IPS DF 4.7 (cell line): ENCODE measurements at regions not wholly inside any gene's neighbourhood (a gene's known extent, or its start where the extent isn't known, plus 50 kb on each side); places are given as distances from the start of the nearest gene placed in this dataset.

Experiments
- DNase-seq: peaks from one replicate; pipeline ENCODE4 v3.0.0-alpha.2; 2013; ENCODE audit warnings: low spot score; ENCODE audit errors: extremely low read depth

DNA sequence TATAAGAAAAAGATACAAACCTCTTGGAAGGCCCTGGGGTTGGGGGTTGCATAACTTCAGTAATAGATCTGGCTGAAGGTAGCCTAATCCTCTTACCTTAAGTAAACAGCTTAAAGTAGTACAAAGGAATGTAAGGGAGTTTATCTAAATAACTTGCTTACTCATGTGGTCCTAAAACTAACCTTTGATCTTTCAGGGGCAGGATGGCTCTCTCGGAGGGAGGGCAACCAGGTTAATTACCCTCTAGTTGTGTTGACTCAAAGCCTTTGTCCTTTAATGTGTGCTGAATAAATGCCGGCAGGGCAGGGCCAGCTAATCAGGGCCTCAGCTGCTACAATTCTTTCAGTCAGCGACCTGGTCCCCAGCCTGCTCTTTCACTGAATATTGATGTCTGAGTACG, 822.0 kb upstream of the SLIT2 start:
- DNase-seq = peak; percentile 53

DNA sequence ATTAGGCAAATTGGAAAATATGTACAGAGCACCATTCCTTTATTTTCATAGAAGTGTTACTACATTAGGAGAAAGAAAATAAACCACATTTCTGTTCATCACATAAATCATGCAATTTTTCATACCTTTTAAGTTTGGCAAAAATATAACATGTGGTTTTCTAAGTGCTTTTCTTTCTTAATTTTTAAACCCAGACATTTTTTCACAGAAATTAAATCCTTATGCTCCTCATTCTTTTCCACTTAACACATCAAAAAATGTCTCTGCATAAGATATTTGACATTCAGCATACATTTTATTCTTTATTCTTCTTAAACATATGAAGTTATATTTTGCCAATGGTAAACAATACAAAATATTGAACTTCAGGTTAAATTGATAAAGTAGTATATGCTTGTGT, 826.6 kb upstream of the SLIT2 start:
- no peak for DNase-seq

DNA sequence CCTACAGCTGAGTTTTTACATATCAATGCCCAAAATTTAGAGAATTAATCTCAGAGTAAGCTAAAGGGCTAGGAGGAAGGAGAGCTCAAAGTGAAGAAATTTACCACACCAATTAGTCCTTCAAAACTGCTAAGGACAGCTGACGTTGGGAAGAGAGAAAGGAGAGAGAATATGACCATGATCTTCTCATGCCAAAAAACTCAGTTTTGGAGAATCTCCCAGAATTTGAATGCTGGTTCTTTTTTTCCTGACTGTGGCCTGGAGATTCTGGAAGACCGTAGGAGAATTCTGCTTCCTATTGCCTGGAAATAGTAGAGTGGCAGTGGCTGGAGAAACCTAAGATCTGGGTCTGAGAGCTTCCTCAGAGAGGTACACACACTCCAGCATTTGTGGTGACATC, 834.4 kb upstream of the SLIT2 start:
- no peak for DNase-seq

DNA sequence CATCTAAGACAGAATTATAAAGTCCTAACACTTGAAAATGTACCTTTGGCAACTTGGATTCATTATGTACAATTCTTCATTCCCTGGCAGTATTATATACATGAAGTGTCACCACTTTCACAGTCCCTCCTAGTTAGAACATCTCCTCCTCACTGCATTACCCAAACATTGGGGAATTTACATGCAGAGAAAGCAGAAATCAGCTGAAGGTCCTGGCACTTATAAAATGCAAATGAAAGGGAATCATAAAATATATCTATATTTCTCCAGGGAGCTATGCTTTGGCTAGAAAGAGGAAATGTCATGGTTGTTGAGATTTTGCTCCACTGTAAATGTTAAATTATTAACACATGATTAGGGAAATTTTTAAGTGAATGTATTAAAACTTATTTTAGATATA, 835.6 kb upstream of the SLIT2 start:
- DNase-seq = no peak

DNA sequence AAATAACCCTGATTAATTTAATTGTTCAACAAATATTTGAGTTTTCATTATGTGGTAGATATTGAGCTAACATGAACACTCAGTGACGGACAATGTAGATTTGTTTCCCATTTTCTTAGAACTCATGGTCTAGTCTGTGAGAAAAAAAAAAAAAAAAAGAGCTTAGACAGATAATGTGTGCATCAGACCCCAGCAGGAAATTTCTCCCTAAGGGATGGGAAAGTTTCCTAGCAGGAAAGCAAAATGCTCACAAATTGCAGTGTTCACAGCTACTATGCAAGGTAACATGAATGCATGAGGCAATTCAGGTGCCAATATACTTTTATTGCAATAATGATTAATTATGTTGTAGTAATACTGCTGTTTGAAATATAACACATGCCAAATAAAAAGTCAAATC, 843.2 kb upstream of the SLIT2 start:
- no peak for DNase-seq

DNA sequence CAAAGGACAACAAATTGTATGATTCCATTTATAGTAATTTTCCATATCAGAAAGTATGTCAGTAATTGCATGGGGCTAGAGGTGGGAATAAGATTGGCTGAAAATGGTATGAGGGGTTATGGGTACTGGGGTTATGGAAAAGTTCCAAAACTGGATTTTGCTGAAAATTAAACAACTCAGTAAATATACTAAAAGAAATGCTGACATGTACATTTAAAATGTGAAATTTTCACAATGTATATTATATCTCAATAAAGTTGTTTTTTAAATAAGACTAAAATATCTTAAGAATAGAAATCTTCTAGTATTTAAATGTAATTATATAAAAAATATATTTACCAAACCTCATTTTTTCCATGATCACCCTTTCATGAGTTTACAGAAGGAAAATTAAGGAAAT, 844.9 kb upstream of the SLIT2 start:
- no peak for DNase-seq

DNA sequence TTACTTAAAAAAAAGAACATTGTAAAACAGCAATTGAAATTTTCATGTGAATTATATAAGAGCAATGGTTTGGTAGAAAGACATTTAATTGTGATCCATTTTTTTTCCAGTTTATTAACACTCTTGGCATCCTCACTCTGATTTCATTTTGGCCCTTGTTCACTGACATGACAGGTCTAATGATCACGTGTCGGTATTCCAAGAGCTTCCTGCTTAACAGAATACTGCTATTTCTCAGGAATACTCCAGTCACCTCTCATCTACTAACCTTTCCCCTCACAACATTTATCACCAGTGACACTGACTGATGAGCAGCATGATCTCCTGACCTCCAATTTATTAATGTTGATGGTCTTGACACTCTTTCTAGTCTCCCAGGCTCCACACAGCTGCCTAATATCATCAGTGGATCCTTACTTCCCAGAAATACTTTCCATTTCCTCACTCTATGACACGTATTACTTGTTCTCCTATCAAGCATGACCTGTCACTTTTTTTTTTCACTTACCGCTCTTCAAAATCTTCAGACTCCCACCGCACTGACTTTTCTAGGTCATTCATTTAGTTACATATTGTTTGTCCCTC, 847.8 kb upstream of the SLIT2 start:
- DNase-seq = no peak

DNA sequence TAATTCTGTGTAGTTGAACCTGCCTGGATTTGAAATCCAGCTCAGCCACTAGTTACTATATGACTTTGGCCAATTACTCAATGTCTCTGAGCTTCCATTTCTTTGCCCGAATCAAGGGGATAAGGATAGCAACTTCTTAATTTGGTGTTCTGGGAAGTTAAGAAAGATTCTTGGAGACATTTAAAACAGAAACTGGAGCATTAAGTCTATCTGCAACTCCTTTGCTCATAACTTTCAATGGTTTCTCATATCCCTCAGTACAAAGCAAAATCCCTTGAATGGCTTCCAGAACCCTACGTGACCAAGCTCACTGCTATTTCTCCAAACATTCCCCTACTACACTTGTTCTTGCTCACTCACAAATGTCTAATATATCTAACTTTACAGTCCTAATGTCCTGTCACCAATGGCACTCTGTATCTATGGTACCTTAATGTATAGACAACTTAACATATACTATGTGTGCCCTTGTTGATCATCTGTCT, 849.1 kb upstream of the SLIT2 start:
- no peak for DNase-seq

DNA sequence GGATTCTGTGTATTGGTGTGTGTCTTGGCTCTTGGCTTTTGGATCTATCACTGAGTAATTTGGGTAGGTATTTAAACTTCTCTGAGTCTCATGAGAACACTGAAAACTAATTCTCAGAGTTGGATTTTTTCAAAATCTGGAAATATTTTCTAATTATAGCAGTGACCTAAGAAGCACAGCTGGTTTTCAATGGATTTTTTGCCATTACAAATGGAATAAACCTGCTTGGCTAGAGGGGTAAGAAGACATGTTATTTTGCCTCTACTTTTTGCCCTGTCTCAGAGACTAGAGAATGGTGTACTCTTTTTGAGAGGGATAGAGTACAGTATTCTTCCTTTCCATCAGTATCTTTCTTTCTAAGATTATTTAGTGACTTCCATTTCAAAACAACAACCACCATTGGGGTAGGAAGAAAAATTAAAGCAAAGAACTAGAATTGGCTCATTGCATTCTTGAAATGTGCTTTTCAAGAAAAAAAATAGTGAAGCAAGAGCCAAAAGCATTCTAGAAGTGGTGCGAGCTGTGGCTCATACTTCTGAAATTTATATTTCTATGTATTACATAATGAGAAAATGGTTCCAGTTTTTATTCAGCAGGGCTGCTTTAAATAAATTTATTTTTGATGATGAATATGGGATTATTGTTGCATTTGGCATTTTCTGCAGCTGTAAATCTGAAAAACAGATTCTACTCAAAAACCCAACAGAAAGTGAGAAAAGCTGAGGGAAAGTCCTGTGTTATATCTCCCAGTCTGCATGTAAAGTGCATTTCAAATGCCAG, 850.2 kb upstream of the SLIT2 start:
- DNase-seq = no peak

DNA sequence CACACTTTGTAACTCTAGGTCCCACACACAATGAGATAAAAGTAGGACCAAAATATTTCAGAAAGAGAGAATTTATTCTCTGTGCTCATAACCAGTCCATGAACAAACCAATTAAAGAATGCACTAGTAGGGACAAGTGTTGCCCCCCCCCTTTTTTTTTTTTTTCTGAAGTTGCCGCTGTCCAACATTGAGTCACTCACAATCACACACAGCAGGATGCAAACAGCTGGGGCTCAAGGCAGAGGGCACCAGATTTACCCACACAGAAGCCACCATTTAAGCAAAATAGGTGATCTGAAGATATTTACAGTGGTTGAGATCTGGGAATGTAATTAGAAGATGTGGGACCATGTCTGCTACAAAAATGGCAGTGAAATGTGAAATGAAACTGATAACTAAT, 850.9 kb upstream of the SLIT2 start:
- no peak for DNase-seq

DNA sequence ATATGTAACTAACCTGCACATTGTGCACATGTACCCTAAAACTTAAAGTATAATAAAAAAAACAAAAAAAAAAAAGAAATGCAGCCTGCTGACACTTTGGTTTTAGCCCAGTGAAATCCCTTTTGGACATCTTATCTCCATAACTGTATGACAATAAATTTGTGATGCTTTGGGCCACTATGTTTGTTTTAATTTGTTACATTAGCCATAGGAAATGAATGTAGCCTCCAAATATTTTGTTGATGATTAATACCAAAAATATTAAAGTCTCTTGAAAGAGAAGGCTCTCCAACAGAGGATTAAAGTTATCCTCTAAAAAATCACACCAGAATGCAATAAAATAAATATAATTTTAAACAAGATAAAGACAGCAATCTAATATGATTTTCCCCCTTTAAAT, 852.7 kb upstream of the SLIT2 start:
- DNase-seq = no peak

DNA sequence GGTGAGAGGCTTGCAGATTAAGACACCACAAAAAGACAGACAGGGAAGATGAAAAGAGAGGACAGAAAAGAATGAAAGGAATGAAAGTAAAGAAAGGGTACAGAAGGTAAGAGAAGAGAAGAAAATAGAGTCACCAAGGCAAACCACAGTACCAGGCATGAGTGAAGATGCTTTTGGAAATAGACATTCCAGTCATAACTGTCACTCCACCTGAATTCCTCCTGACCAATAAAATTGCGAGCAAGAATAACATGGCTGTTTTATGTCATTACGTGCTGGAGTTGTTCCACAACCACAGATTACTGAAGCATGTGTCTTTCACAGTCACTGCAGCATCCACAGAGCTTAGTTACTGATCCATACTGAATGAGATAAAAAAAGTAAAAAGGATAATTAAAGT, 864.9 kb upstream of the SLIT2 start:
- DNase-seq = no peak

DNA sequence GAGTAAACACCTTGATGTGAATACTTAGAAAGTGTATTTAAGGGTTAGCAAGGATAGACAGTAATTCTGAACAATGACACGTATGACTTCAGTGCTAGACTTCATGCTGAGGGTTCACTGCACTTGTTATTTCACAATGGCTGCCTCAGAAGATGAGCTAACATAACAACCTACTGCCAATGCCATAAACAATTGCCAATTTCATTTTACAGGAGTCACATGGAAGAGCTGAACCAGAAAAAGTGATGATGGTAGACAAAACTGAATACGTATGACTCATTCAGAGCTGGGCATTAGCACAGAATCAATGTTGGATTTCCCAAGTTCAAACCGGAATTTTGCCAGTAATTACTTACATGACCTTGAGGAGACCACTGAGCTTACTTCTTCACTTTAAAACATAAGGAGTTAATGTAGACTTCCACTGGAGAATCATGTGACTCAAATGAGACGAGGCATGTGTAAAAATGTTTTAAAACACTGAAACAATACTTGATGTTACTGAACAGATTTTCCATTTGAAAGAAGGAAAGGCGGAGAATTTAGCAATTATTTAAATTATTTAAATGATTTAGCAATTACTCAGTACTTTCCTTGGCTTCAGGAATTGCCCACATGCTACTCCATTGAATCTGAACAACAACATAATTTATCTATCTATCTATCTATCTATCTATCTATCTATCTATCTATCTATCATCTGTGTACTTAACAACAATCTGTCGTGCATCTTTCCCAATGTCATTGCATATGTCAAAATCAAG, 868.5 kb upstream of the SLIT2 start:
- DNase-seq = no peak

DNA sequence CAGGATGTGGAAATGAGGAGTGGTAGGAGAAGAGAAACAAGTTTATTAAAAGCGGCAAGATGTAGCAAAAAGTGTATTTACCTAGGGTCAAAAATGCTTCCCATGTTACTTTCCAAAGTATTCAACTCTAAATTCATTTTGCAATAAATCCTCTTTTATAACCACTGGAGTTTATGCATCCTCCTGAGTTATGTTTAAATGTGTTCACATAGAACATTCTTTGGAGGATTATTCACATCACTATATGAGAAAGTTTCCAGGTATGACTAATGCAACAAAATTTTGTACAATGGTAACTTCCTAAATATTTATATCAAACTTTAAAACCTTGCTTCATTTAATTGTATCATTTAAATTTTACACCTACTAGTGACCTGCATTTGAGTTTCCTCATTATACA, 870.6 kb upstream of the SLIT2 start:
- no peak for DNase-seq

DNA sequence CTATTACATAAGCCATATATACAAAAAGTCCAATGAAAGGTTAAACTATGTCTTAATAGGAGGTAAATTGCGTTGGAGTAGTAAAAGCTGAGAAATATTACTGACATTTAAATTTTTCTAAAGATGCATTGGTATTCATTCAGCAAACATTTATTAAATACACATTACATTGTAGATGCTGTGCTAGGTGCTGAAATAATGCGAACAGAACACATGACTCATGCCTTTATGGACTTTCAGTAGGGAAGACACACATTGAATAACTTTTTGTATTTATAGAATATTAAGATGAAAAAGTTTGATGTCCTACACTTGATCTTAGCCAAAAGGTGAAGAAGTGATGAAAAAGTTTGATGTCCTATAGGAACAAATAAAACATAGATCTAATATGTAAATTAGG, 871.1 kb upstream of the SLIT2 start:
- DNase-seq = no peak

DNA sequence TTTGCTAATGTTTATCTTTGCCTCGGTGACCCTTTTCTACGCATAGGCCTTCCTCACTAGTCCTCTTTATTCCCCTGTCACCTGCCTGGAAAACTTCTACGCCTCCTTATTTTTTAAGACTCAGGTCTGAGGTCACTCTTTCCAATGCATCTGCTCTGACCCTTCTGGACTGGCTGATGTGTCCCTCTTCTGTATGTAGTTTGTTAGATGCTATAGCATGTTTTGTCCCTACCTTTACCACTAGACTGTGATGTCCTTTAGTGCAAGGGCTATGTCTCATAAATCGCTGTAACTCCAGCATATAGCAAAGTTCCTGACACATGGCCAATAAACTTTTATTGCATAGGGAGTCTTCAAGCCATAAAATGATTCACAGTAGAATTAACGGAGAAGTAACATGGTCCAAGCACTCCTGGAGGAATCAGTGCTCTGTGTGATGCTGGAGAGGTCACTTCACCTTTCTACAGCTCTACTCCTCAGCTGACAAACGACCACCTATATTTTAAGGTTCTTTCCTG, 872.5 kb upstream of the SLIT2 start:
- DNase-seq = no peak

DNA sequence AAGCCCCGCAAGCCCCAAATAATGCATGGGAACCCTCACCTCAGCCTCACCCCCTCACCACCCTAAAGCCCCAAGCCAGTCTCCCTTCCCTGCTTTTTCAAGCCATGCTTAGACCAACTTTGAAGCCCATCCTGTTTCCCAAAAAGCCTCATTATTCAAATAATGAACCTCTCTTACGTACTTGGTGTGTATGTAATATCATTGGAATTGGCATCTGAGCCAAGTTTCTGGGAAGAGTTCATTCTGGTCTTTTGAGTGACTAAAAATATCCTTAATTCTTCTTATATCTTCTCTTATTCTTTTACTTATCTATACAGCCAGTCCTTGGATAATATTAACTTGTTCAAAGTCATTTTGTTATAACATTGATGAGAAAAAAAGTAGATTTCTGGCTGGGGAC, 875.8 kb upstream of the SLIT2 start:
- DNase-seq = no peak

DNA sequence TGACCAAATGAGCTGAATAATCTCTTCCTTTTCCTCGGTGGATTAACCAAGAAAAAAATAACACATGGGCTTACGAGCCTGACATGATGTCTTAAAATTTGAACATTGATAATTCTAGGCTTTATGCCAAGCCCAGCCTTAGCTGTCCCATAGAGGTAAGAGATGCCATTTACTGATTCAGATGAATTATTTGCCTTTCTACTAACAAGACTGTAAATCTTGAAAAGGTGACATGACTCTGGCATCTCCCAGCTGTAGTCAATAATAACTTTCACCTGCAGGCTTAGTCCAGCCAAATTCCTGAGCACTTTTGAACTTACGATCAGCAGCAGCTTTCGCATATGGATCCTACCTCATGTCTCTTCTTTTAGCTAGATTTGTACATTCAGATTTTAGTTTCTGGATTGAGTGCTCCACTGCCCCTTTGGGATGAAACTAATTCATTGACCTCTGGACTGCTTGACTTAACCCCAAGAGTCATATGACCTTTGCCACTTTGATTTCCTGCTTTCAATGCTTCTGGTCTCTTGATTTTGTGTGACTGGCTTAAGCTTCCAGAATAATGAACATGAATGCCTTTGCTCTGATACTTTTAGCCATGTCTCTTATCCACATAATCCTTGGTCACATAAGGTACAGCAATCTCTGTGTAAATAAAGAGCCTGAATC, 876.4 kb upstream of the SLIT2 start:
- no peak for DNase-seq

DNA sequence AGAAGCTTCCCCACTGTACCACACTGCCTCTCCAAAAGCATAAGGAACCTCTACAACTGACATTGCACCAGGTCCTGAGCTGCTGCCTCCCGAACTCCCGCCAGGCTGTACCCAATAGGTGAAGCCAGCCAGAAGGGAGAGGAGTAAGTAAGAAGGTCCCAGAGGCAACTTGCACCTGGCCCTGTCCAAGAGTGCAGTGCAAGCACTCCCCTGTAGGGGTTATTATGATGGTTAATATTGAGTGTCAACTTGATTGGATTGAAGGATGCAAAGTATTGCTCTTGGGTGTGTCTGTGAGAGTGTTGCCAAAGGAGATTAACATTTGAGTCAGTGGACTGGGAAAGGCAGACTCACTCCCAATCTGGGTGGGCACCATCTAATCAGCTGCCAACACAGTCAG, 879.3 kb upstream of the SLIT2 start:
- no peak for DNase-seq

DNA sequence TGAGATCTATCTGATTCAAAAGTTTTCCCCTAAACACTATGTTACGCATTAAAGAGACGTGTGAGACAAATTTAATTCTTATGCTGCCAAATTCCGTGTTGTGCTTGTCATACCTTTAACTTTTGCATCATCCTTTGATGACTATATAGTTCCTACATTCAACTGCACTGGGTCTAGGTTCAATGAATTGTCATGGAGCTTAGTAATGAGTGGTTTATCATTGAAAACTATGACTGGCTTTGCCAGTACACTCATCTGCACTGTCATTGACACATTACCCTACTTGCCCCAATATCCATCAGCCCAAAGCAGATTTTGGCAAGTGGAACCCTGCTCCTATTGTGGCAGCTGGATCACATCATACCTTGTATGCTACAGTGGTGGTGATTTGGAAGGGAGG, 882.9 kb upstream of the SLIT2 start:
- no peak for DNase-seq

DNA sequence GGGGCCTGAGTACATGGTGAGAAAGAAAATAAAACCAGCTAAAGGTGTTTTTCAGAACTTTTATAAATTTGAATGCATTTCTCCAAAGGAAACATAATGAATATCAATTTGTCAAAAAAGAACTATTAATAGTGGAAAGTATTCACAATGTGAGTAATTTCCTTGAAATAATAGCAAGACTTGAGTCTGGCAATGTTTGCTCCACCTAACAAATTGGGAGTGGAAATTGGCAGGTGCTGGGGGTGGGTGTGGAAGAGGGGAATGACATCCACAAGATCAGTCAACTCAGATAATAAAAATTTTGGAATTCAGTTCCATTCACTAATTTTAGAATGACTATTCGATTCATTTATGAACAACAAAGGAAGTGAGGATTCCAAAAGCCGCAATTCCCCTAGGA, 884.8 kb upstream of the SLIT2 start:
- no peak for DNase-seq

DNA sequence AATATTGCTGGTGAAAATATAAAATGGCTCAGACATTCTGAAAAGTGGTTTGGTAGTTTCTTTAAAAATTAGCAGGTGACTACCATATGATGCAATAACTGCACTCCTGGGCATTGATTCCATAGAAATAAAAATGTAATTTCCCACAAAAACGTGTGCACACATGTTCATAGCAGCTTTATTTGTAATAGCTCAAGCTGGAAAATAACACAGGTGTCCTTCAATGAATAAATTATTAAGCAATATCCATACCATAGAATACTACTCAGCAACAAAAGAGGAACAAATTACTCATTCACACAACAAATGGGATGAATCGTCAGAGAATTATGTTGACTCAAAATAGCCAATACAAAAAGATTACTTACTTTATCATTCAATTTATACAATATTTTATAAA, 893.7 kb upstream of the SLIT2 start:
- no peak for DNase-seq
